Keratinocyte (primary cell): ENCODE measurements at regions not wholly inside any gene's neighbourhood (a gene's known extent, or its start where the extent isn't known, plus 50 kb on each side); places are given as distances from the start of the nearest gene placed in this dataset.

ENCODE experiments used
- CTCF ChIP-seq, 3 experiments: IDR thresholded peaks in 1 of 3; conservative IDR thresholded peaks in 1 of 3; optimal IDR thresholded peaks in 1 of 3; 2 replicates in 2 of 3; 3 replicates in 1 of 3; pipeline versions ENCODE3 to v1.5.1; 2011; ENCODE audit warnings: low read length in 3 of 3, mild to moderate bottlenecking in 3 of 3, moderate library complexity in 2 of 3, control low read depth in 1 of 3, inconsistent platforms in 1 of 3; ENCODE audit not compliant: insufficient read depth in 2 of 3; ENCODE audit errors: extremely low read depth in 1 of 3
- EZH2 ChIP-seq: IDR thresholded peaks from one replicate; pipeline ENCODE4 v1.6.1; 2012; ENCODE audit warnings: inconsistent platforms, mild to moderate bottlenecking, low read length, moderate library complexity

DNA sequence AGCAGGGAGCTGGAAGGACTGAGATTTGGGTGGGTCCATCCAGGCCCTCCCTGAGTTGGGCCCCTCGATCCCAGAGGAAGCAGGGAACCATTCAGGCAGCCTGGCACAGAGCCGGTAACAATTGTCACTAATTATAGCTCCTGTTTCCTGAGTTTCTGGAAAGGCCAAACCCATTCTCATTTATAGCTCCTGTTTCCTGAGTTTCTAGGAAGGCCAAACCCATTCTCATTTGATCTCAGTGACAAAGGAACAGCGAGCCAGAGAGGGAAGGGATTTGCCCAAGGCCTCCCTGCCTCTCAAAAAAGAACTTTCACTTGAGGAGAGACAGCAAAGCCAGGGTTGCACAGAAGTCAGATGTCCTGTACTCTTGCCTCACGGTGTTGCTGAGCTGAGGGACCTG, 521.9 kb downstream of the TYW1 start:
- TF ChIP-seq CTCF (optimal IDR thresholded peaks at IDR 0.05 in 1 of 3, IDR thresholded peaks at IDR 0.05 in 1 of 3, conservative IDR thresholded peaks at IDR 0.05 in 1 of 3; ENCODE audit: extremely low read depth in 1 of 3, insufficient read depth in 2 of 3, low read length in 3 of 3): no peak
- TF ChIP-seq EZH2: no peak
